SK-N-SH treated with all-trans-retinoic acid at 6 μM for 48 hours (cell line): ENCODE measurements at regions not wholly inside any gene's neighbourhood (a gene's known extent, or its start where the extent isn't known, plus 50 kb on each side); places are given as distances from the start of the nearest gene placed in this dataset.

Experiments
- ATAC-seq: fragments of 200-7000 bp; cut with Tn5 transposase; 3 replicates; pipeline ENCODE4 v1.9.1; 2020; ENCODE audit warnings: mild to moderate bottlenecking, moderate library complexity
- ARNTL ChIP-seq: fragments of 450-650 bp; formaldehyde crosslinking; IDR thresholded peaks from 2 replicates; pipeline ENCODE4 v1.5.0; 2020; ENCODE audit warnings: low read depth, mild to moderate bottlenecking, moderate library complexity, borderline replicate concordance
- BACH2 ChIP-seq: fragments of 250-450 bp; sonication (Bioruptor Pico); IDR thresholded peaks from 2 replicates; pipeline ENCODE4 v1.9.0; 2021; ENCODE audit warnings: mild to moderate bottlenecking, borderline replicate concordance
- ESRRG ChIP-seq: fragments of 250-450 bp; sonication (Bioruptor Pico); IDR thresholded peaks from 2 replicates; pipeline ENCODE4 v1.6.1; 2021; ENCODE audit warnings: mild to moderate bottlenecking
- GLIS3 ChIP-seq: fragments of 250-450 bp; sonication (Bioruptor Pico); IDR thresholded peaks from 2 replicates; pipeline ENCODE4 v1.5.0; 2020; ENCODE audit warnings: mild to moderate bottlenecking, moderate library complexity
- ISL1 ChIP-seq: fragments of 250-450 bp; sonication (Bioruptor Pico); IDR thresholded peaks from 2 replicates; pipeline ENCODE4 v2.1.2; 2022; ENCODE audit warnings: mild to moderate bottlenecking, moderate library complexity
- OSR1 ChIP-seq: fragments of 250-450 bp; sonication (Bioruptor Pico); IDR thresholded peaks from 2 replicates; pipeline ENCODE4 v1.8.0; 2022; ENCODE audit warnings: moderate library complexity, mild to moderate bottlenecking, inconsistent platforms
- PPARA ChIP-seq: fragments of 250-450 bp; sonication (Bioruptor Pico); IDR thresholded peaks from 2 replicates; pipeline ENCODE4 v1.5.0; 2020; ENCODE audit warnings: mild to moderate bottlenecking, borderline replicate concordance
- RARB ChIP-seq: fragments of 250-450 bp; sonication (Bioruptor Pico); IDR thresholded peaks from 2 replicates; pipeline ENCODE4 v1.8.0; 2021; ENCODE audit warnings: mild to moderate bottlenecking, moderate library complexity
- SNAI2 ChIP-seq: fragments of 250-450 bp; sonication (Bioruptor Pico); IDR thresholded peaks from 2 replicates; pipeline ENCODE4 v1.5.0; 2020; ENCODE audit warnings: mild to moderate bottlenecking, moderate library complexity
- TOX ChIP-seq: fragments of 250-450 bp; sonication (Bioruptor Pico); IDR thresholded peaks from 2 replicates; pipeline ENCODE4 v1.8.0; 2021; ENCODE audit warnings: mild to moderate bottlenecking, moderate library complexity, borderline replicate concordance
- ZC3H10 ChIP-seq: fragments of 250-450 bp; sonication (Bioruptor Pico); IDR thresholded peaks from 2 replicates; pipeline ENCODE4 v1.5.1; 2021; ENCODE audit warnings: mild to moderate bottlenecking, moderate library complexity
- ZFP3 ChIP-seq: fragments of 250-450 bp; sonication (Bioruptor Pico); IDR thresholded peaks from 2 replicates; pipeline ENCODE4 v1.5.0; 2020; ENCODE audit warnings: mild to moderate bottlenecking, moderate library complexity
- ZFP30 ChIP-seq: fragments of 450-650 bp; formaldehyde crosslinking; IDR thresholded peaks from 2 replicates; pipeline ENCODE4 v1.5.0; 2022; ENCODE audit warnings: mild to moderate bottlenecking, moderate library complexity
- ZNF70 ChIP-seq: fragments of 450-650 bp; formaldehyde crosslinking; IDR thresholded peaks from 2 replicates; pipeline ENCODE4 v1.5.0; 2020; ENCODE audit warnings: mild to moderate bottlenecking, moderate library complexity
- ZNF8 ChIP-seq: fragments of 450-650 bp; formaldehyde crosslinking; IDR thresholded peaks from 2 replicates; pipeline ENCODE4 v1.5.0; 2020; ENCODE audit warnings: mild to moderate bottlenecking, moderate library complexity
- TF ChIP-seq, protein P1 (sequence below): fragments of 250-450 bp; sonication (Bioruptor Pico); IDR thresholded peaks from 2 replicates; pipeline ENCODE4 v1.5.1; 2021; ENCODE audit warnings: mild to moderate bottlenecking, moderate library complexity
- TF ChIP-seq, protein P2 (sequence below): fragments of 250-450 bp; sonication (Bioruptor Pico); IDR thresholded peaks from 2 replicates; pipeline ENCODE4 v1.8.0; 2021; ENCODE audit warnings: low read depth, mild to moderate bottlenecking, moderate library complexity, borderline replicate concordance
- TF ChIP-seq, protein P3 (sequence below): fragments of 250-450 bp; sonication (Bioruptor Pico); IDR thresholded peaks from 2 replicates; pipeline ENCODE4 v1.5.1; 2020; ENCODE audit warnings: low read depth, mild to moderate bottlenecking, moderate library complexity
- TF ChIP-seq, protein P4 (sequence below): fragments of 250-450 bp; sonication (Bioruptor Pico); IDR thresholded peaks from 2 replicates; pipeline ENCODE4 v1.8.0; 2020; ENCODE audit warnings: mild to moderate bottlenecking, moderate library complexity, borderline replicate concordance
- TF ChIP-seq, protein P5 (sequence below): fragments of 250-450 bp; sonication (Bioruptor Pico); IDR thresholded peaks from 2 replicates; pipeline ENCODE4 v1.5.0; 2020; ENCODE audit warnings: mild to moderate bottlenecking, moderate library complexity

DNA sequence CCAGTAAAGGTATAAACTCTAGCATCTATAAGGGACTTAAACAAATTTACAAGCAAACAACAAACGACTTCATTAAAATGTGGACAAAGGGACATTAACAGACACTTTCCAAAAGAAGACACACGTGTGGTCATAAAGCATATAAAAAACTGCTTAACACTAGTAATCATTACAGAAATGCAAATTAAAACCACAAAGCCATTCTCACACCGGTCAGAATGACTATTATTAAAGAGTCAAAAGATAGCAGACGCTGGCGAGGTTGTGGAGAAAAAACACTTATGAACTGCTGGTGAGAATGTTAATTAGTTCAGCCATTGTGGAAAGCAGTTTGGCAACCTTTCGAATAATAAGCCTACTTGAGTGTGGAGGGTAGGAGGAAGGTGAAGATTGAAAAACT is 217.1 kb upstream of the DLGAP1 start:
- no peak for ATAC-seq
- TF ChIP-seq SNAI2 (CRISPR knock-in tag) (no peak), ESRRG (no peak), ISL1 (CRISPR knock-in tag) (no peak), ZFP3 (no peak), OSR1 (CRISPR knock-in tag) (no peak), ZNF70 (no peak), ZFP30 (CRISPR knock-in tag) (no peak), ZNF8 (no peak), ZC3H10 (CRISPR knock-in tag) (no peak), TOX (CRISPR knock-in tag) (no peak), BACH2 (no peak), PPARA (CRISPR knock-in tag) (no peak), RARB (no peak), GLIS3 (CRISPR knock-in tag) (no peak)
- TF ChIP-seq, protein P1, sequence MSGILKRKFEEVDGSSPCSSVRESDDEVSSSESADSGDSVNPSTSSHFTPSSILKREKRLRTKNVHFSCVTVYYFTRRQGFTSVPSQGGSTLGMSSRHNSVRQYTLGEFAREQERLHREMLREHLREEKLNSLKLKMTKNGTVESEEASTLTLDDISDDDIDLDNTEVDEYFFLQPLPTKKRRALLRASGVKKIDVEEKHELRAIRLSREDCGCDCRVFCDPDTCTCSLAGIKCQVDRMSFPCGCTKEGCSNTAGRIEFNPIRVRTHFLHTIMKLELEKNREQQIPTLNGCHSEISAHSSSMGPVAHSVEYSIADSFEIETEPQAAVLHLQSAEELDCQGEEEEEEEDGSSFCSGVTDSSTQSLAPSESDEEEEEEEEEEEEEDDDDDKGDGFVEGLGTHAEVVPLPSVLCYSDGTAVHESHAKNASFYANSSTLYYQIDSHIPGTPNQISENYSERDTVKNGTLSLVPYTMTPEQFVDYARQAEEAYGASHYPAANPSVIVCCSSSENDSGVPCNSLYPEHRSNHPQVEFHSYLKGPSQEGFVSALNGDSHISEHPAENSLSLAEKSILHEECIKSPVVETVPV (CRISPR knock-in tag) = no peak
- TF ChIP-seq, protein P2, sequence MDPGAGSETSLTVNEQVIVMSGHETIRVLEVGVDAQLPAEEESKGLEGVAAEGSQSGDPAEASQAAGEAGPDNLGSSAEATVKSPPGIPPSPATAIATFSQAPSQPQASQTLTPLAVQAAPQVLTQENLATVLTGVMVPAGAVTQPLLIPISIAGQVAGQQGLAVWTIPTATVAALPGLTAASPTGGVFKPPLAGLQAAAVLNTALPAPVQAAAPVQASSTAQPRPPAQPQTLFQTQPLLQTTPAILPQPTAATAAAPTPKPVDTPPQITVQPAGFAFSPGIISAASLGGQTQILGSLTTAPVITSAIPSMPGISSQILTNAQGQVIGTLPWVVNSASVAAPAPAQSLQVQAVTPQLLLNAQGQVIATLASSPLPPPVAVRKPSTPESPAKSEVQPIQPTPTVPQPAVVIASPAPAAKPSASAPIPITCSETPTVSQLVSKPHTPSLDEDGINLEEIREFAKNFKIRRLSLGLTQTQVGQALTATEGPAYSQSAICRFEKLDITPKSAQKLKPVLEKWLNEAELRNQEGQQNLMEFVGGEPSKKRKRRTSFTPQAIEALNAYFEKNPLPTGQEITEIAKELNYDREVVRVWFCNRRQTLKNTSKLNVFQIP (CRISPR knock-in tag) = no peak
- TF ChIP-seq, protein P3, sequence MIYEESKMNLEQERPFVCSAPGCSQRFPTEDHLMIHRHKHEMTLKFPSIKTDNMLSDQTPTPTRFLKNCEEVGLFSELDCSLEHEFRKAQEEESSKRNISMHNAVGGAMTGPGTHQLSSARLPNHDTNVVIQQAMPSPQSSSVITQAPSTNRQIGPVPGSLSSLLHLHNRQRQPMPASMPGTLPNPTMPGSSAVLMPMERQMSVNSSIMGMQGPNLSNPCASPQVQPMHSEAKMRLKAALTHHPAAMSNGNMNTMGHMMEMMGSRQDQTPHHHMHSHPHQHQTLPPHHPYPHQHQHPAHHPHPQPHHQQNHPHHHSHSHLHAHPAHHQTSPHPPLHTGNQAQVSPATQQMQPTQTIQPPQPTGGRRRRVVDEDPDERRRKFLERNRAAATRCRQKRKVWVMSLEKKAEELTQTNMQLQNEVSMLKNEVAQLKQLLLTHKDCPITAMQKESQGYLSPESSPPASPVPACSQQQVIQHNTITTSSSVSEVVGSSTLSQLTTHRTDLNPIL (CRISPR knock-in tag) = no peak
- TF ChIP-seq, protein P4, sequence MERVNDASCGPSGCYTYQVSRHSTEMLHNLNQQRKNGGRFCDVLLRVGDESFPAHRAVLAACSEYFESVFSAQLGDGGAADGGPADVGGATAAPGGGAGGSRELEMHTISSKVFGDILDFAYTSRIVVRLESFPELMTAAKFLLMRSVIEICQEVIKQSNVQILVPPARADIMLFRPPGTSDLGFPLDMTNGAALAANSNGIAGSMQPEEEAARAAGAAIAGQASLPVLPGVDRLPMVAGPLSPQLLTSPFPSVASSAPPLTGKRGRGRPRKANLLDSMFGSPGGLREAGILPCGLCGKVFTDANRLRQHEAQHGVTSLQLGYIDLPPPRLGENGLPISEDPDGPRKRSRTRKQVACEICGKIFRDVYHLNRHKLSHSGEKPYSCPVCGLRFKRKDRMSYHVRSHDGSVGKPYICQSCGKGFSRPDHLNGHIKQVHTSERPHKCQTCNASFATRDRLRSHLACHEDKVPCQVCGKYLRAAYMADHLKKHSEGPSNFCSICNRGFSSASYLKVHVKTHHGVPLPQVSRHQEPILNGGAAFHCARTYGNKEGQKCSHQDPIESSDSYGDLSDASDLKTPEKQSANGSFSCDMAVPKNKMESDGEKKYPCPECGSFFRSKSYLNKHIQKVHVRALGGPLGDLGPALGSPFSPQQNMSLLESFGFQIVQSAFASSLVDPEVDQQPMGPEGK (CRISPR knock-in tag) = no peak
- TF ChIP-seq, protein P5, sequence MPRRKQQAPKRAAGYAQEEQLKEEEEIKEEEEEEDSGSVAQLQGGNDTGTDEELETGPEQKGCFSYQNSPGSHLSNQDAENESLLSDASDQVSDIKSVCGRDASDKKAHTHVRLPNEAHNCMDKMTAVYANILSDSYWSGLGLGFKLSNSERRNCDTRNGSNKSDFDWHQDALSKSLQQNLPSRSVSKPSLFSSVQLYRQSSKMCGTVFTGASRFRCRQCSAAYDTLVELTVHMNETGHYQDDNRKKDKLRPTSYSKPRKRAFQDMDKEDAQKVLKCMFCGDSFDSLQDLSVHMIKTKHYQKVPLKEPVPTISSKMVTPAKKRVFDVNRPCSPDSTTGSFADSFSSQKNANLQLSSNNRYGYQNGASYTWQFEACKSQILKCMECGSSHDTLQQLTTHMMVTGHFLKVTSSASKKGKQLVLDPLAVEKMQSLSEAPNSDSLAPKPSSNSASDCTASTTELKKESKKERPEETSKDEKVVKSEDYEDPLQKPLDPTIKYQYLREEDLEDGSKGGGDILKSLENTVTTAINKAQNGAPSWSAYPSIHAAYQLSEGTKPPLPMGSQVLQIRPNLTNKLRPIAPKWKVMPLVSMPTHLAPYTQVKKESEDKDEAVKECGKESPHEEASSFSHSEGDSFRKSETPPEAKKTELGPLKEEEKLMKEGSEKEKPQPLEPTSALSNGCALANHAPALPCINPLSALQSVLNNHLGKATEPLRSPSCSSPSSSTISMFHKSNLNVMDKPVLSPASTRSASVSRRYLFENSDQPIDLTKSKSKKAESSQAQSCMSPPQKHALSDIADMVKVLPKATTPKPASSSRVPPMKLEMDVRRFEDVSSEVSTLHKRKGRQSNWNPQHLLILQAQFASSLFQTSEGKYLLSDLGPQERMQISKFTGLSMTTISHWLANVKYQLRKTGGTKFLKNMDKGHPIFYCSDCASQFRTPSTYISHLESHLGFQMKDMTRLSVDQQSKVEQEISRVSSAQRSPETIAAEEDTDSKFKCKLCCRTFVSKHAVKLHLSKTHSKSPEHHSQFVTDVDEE (CRISPR knock-in tag) = no peak

DNA sequence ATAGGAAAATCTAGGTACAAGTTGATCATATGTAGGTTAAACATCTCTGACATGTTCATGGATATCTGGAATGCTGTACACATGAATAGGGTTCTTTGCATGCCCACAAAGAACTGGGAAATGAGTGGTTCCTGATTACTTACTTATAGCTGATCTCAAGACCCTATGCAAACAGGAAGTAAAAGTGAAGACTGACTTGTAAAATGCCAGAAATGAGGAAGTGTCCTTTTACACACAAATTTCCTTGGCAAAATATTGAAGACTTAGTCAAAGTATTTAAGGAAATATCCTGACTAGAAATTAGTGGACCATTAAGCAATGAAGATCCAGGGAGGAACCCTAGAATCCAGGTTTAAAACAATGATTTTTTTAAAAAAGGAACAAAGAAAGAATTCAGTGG is 203.7 kb upstream of the DLGAP1 start:
- TF ChIP-seq, protein P2 (CRISPR knock-in tag) = no peak
- TF ChIP-seq ISL1 (CRISPR knock-in tag) (no peak), ARNTL (CRISPR knock-in tag) (no peak)
- TF ChIP-seq, protein P3 (CRISPR knock-in tag) = no peak

More for the DNA sequence above, 203.7 kb upstream of the DLGAP1 start:
- no peak for ATAC-seq
